HG03097 (cell line): ENCODE measurements at regions not wholly inside any gene's neighbourhood (a gene's known extent, or its start where the extent isn't known, plus 50 kb on each side); places are given as distances from the start of the nearest gene placed in this dataset.

ENCODE experiments used
- ATAC-seq: cut with Tn5 transposase; IDR thresholded peaks from one replicate; pipeline ENCODE4 v1.9.1; 2021; ENCODE audit not compliant: unreplicated experiment, low FRiP score

DNA sequence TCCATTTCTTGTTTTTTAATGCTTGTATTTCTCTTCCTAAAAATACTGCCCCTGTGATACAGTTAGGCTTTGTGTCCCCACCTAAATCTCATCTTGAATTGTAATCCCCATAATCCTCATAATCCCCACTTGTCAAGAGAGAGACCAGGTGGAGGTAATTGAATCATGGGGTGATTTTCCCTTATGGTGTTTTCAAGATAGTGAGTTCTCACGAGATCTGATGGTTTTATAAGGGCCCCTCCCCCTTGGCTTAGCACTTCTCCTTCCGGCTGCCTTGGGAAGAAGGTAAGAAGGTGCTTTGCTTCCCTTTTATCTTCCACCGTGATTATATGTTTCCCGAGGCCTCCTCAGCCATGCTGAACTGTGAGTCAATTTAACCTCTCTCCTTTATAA, 227.4 kb downstream of the MAN2A1 start:
- ATAC-seq: no peak

DNA sequence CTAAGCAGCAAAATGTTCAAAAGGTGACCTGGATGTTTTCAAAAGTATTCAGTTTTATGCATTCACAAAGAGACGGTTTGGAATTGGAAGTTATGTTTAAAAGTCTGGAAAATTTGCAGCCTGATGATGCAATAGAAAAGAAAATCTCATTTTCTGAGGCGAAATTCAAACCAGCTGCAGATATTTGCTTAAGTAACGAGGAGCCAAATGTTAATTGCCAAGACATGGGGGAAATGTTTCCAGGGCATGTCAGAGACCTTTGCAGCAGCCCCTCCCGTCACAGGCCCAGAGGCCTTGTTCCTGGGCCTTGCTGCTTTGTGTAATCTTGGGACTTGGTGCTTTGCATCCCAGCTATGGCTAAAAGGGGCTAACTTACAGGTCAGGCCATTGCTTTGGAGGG, 228.2 kb downstream of the MAN2A1 start:
- no peak for ATAC-seq

DNA sequence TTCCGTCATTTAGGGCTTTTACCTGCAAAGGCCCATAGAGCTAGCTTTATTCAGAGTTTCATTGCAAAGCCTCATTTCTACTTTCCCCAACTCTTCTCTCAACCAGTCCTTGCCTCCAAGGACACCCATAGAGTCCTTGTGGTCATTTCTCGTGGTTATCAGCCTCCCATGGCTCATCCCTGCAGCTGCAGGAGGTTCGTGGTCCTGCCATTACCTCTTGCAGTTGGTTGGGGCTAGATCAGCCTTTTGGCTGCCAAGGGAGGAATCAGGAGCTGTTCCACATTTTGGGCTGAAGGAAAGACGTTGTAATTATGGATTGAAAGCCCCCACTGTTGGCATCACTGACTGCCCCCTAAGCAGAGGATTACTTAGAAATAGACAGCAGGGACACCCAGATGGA, 231.0 kb downstream of the MAN2A1 start:
- ATAC-seq: no peak

DNA sequence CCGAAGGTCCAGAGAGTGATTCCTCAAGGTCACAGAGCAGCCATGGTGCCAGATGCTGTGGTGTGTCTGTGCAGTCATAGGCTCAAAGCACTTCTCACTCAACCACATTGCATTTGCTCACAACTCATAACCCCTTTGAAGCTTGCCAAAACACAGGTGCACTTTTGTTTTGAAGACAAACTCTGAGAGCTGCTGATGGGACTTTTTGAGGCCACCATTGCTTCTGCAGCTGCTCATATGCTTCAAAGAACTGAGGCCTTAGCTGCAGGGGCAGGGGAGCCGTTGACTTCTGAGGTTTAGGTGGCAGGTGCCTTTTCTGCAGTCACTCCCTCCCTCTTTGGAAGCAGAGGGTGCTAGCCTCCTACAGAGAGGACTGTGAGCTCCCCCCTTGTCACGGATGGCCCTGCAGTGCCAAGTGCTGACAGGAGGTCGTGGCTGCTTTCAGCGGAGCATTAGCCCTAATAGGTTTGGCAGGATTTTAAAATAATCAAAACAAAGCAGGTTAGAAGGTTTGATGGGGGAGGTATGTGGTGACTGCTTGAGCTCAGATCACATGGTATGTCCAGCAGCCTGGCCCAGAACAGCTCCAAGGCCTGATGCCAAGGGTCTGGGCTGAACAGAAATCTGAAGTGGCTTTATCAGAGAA, 232.1 kb downstream of the MAN2A1 start:
- no peak for ATAC-seq

DNA sequence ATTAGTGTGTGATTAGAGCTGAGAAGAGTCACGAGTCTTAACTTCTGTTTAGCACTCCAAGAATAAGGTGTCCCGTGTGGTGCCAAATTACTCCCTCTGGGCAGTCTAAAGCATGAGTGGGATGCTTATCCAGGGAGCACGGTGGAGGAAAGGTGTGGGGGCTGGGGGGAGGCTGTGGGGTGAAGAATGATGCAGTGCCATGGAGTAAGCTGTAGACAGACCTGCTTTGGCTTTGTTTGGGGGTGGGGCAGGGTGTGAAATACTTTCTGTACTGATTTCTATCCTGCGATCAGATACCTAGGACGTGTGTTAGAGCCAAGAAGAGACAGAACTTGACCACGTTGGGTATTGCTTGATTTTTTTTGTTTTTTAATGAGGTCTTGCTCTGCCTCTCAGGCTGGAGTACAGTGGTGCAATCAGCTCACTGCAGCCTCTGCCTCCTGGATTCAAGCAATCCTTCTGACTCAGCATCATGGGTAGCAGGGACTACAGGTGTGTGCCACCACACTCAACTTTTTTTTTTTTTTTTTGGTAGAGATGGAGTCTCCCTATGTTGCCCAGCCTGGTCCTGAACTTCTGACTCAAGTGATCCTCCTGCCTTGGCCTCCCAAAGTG, 232.8 kb downstream of the MAN2A1 start:
- no peak for ATAC-seq

DNA sequence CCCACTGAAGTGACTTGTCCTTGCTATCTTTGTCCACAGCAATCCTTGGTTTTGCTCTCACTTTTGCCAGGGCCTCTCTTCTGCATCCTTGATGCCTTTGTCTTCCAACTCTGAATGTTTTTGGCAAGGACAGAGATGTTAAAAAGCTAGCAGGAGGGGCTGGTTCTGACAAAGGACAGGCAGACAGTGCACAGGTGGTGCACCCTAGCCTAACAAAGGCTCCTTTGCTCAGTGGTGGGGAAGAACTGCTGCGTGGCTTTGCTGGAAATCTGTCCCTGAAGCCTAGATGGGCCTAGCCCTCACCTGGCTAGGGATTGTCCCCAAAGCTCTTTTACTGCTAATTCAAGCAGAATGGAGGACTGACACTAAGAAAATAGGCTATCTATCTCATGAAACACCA, 233.5 kb downstream of the MAN2A1 start:
- ATAC-seq: no peak

DNA sequence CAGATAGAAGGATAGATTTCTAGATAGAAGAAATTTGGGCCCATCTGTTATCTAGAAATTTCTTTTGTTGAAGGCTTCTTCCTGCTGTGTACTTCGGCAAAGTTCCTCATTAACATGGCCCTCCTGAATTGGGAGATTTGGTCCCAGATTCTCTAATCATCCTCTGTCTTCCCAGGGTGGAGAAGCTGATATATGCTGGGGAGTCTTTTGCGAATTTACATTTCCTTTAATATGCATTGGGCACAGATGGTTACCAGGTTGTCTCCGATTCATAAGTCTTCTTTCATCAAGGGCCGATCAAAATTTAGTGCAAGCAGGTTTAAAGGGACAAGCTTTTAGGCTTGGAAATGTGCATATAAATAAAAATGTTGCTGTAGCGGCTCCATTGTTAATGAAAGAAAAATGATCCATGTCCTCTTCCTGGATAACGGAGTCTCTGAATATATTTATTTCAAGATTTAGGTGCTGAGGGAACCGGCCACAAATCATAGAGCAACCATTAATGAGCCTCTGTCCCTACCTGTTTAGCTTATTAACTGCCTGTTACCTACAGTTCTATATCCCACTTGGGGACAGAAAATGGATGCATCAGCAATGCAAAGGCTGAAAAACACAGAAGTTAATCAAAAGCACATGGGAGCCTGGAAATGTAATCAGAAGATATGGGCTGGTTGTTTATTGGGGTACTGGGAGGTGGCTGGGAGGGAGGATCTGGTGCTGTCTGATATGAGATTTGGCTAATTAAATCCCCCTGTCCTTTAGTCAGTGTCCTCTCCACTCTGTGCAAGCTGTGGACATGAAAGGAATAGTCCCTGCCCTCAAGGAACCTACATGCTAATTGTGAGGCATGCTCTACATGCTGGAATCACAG, 234.7 kb downstream of the MAN2A1 start:
- ATAC-seq: no peak

DNA sequence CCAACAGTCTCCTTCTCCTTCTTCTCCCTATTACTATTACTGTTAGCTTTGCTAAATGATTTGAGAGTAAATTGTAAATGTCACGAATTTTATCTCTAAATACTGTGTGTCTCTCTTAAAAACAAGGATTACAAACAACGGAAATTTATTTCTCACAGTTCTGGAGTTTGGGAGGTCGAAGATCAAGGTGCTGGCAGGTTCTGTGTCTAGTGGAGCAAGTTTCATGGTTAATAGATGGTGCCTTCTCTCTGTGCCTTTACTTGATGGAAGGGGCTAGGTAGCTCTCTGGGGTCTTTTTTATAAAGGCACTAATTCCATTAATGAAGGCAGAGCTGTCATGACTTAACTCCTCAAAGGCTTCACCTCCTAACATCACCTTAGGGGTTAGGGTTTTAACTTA, 237.9 kb downstream of the MAN2A1 start:
- no peak for ATAC-seq

DNA sequence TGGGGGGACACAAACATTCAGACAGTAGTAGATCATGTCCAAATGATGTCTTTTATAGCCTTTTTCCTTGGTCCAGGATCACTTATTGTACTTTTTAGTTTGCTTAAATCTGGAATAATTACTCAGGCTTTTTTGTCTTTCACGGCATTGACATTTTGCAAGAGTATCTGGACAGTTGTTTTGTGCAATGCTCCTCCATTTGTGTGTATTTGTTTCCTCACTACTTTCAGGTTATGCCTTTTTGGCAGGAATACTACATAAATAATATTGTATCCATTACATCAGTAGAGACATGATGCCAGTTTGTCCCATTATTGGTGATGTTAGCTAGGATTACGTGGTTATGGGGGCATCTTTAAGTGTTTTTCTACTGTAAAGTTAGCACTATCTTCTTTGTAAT, 238.3 kb downstream of the MAN2A1 start:
- ATAC-seq: no peak

DNA sequence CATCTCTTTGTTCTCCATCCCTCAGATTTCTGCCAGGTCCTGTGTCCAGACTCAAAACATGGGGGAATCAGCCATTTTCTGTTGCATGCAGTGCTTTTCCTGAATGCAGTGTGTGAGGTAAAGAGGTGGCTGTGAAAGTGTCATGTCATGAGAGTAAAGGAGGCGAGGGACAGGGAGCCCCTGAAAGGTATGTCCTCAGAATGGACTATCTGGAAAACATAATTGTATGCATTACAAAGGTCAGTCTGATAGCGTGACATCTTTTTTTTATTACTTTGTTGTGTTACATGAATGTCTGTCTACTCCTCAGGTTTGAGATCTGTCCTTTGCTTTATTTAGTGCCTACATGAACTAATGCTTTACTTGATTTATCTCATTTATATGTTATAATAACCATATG, 239.1 kb downstream of the MAN2A1 start:
- no peak for ATAC-seq

DNA sequence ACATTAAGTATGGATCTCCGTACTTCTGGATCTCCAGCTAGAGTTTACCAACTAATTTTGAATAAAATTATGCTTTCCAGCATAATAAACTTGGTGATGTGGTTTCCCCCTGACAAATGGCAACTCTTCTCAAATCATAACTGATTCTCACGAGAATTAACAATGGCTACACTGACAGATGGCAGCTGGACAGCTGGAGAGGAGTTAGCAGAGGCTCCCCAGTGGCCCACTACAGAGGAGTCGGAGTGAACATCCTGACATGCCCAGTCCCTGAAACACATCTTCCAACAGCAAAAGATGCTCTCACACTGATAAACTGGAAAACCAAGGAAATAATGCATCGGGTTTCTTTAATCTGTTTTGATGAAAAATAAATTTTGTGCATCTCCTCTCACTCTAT, 239.6 kb downstream of the MAN2A1 start:
- ATAC-seq: no peak

DNA sequence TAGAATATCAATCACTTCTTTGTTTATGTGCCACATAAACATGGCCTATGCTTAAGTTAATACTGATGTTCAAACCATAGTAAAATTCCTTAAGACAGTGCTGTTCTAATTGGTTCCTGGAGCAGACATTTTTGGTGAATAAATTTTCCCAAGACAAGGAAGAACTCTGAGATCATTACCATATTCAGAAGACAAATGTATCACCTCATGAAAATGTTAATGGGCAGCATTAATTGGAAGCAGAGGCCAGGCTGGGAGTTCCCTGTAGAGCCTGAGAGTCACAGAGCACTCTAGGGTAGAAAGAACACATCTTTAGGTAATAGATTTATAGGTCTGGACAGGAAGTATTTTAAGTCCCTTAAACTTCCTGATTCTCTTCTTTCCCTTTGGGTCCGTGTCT, 240.2 kb downstream of the MAN2A1 start:
- no peak for ATAC-seq

DNA sequence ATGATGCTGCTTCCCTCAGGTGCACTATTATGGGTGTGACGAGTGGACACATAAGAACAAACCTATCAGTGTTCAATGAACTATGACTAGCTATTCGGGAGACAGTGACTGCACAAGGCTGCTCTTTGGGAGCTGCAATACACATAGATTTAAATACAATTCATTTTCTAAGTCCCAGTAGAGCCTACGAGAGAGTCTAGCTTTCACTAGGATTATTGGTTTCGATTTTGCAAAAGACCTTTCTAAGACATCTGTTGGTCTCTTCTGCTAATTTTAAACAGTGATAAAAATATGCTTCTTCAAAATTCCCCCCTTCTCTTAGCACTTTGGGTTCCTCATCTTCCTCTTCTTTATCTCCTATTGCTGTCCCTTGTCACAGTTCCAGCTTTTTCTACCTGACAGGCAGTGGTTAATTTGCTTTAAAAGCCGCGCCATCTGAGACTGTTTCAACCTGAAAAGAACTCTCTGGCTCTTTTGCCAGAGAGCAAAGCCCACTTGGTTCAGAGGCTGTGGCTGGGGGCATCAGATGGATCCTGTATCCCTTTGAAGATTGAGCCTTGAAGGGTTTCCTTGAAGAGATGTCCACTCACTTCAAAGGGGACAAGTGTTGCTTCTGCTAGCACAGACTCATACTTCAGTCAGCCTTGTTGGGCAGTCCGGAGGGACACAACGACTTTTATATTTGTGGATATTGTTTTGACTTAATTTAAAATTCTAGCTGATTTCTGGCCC, 241.5 kb downstream of the MAN2A1 start:
- ATAC-seq: no peak

DNA sequence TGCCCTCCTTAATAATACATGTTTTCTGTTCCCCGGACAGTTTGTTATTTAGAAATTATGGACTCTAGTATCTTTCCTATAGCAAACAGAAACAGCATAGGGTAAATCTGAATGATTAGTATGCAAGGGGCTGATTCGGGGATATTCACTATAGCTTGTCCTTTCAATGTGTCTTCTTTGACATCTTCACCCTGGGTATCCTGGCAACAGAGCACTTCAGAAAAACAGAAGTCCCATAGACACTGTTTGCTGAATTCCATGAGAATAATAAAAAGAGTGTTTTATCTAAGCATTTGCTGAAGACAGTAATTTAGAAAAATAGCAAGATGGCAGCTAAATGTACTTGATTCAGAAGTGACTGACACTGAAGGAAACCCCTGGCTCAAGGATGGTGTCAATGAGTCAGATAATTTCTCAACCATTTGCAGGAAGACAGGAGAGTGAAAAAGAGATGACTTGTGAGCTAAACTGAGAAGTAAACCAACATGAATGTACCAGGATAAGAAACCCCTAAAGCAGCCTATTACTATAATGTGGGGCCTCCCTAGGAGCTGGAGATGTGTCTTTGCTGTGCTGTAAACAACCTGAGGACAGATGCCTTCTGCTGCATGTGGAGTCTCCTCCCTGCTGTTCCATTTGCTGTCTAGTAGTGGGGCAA, 246.2 kb downstream of the MAN2A1 start:
- ATAC-seq: no peak

DNA sequence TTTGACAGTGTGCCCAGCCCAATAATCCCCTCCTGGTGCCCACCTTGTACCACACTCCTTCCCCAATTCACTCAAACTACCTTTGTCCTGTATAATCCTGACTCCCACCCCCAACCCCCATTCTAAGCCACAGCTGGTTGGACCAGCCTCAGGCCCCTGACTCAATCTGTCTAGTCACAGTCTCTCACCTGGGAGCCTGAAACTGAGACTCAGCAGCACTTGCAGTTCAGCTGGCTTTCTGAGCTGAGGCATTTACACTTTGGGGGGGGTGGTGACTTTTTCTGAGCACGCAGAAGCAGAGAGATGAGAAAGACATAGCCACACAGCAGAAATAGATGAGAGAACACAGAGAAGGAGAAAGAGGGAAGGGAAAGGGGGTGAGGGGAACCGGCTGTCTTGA, 247.3 kb downstream of the MAN2A1 start:
- ATAC-seq: peak; percentile 81

DNA sequence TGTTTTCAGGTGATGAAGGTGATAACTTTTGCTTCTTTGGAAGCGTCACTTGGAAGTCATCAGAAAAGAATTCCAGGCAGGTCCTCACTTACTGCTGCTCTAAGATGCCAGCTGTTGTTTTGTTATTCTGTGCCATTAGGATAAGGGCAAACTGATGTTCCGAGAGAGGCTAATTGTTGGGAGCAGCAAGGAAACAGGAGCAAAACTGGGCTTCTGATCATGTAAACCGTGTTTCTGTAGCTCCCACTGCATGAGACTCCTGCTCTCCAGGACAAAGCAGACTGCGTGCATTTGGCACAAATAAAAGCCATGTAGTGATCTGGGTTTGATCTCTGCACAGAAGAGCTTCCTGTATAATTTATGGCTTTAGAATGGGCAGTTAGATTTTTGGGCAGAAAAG, 248.2 kb downstream of the MAN2A1 start:
- no peak for ATAC-seq

DNA sequence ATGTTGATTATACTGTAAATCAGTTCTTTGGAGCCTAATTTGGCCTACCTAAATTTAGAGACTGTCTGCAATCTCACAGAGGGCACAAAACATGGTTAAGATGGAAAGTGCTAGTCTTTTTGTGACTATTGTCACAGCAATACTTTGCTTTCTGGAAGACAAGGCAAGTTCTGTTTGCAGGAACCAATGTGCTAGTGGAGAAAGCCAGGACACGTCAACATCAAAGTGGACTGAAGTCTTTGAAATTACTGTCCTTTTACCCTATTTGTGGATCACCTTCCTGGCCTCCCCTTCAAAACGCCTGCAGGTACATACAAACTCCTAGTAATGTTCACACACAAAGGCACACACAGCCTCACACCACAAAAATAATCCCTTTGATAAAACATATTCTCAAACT, 248.7 kb downstream of the MAN2A1 start:
- no peak for ATAC-seq

DNA sequence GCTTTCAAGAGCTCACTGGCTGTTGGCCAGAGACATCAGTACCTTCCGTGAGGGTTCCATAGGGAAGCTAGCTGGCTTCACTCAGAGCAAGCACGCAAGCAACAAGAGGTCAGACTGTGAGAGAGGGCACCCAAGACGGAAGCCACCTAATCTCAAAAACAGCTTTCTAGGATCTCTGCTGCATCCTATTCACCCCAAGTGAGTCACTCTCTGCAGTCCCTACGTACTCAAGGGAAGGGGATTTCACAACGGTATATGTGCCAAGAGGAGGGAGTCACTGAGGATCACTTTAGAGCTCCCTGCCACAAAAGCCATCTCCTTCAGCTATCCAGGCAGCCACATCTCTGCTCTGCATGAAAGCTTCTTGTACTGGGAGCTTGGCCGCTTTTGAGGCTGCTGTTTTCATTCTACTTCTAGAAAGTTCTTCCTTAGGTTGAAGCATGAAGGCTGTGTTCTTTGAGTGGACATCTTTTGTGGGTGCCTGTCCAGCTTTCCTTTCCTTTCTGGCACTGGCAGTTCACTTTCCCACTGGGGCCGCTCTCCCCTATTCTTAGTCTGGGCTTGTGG, 249.5 kb downstream of the MAN2A1 start:
- ATAC-seq: no peak

DNA sequence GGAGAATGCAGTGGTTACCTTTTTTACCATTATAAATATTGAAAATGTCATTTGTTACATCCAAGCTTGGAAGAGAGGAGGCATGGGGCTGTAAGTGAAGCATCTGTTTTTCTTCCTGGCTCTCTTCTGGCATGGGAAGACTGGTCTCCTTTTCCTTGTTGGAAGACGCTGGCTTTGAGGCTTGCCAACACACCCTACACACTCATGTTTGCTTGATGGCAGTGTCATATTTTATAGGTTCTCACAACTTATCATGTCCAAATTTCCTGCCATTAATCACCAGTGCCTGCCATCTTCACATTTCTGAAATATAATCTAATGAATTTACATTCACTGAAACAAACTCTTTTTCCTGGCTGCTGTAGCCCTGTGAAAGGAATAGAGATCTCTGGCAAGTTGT, 252.9 kb downstream of the MAN2A1 start:
- no peak for ATAC-seq

DNA sequence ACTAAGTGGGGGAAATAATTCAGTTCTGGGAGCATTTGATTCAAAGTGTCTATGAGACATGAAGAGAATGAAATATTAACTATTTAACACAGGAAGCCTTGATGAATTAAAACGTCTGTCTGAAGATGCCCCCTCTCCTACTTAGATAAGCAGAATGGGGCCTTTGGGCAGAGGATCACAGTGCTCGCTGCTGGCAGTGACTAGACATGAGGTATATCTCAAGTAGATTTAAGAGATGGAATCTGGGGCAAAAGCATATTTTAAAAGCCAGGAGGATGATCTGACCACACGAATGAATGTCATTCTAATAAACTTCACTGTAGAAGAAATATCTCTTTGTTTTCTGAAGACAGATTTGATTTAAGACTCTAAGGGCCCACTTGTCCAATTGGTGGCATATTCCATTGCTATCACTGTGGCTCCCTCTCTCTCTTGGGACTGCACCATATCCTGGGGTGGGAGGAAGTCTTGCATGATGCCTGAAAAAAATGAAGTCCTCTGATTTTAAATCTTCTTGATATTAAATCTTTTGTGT, 254.0 kb downstream of the MAN2A1 start:
- ATAC-seq: no peak
